ENCODE measurements at regions not wholly inside any gene's neighbourhood (a gene's known extent, or its start where the extent isn't known, plus 50 kb on each side); places are given as distances from the start of the nearest gene placed in this dataset.

- no TSS peak for BruUV-seq (replicated peaks)
- intact Hi-C loops (cut with micrococcal nuclease) = no loop called here
- ChIA-PET CTCF (interaction anchor here (11.7 kb wide), 1 partner anchor 16 kb away, joined by 142 read pairs; no protein-coding TSS in a partner anchor), POLR2A (no interaction called here)
- no peak overlapping the region for H3K4me3 ChIP-seq (replicated peaks in 1 of 3; ENCODE audit: insufficient read depth in 1 of 3, low read depth in 1 of 3, low read length in 3 of 3)
- dilution Hi-C loops (cut with MboI; ENCODE audit: extremely low pct_ligation_motif_present, low sequenced_read_pairs) = no loop called here
- DNase-seq (ENCODE audit: low read depth, low spot score) (no peak), FAIRE-seq (no peak)
- H3K36me3 ChIP-seq (ENCODE audit: control insufficient read depth in 2 of 2, extremely low read depth in 1 of 2, insufficient read depth in 2 of 2, low read length in 2 of 2) = no peaks in the 10 kb centered on the region
- no peaks in the 10 kb centered on the region for H3K79me2 ChIP-seq (ENCODE audit: control insufficient read depth, insufficient read depth, low read length)
- no peaks in the 10 kb centered on the region for H3K9me3 ChIP-seq (replicated peaks; ENCODE audit: control insufficient read depth, insufficient read depth, low read length)
- H3K27me3 ChIP-seq (ENCODE audit: control insufficient read depth in 2 of 2, insufficient read depth in 2 of 2, low read length in 2 of 2) = peaks cover 0 to 5% of the 10 kb centered on the region in 2 experiments
- H3K9ac ChIP-seq (replicated peaks; ENCODE audit: extremely low read depth, insufficient read depth, low read length) = no peak overlapping the region
- no peak overlapping the region for H2AFZ ChIP-seq (ENCODE audit: low read depth, low read length)
- H3K9me1 ChIP-seq (replicated peaks; ENCODE audit: control insufficient read depth, extremely low read depth, insufficient read depth, low read length) = no peaks in the 10 kb centered on the region
- H3K4me1 ChIP-seq (ENCODE audit: control insufficient read depth, extremely low read depth, insufficient read depth, low read length) = peaks cover 6% of the 10 kb centered on the region
- H3K4me2 ChIP-seq (ENCODE audit: insufficient read depth, low read length) = no peak overlapping the region
- no peak overlapping the region for H3K27ac ChIP-seq (ENCODE audit: insufficient read depth, low read depth, low read length)
- no peaks in the 10 kb centered on the region for H4K20me1 ChIP-seq (replicated peaks; ENCODE audit: control insufficient read depth, extremely low read depth, insufficient read depth, low read length)
- TF ChIP-seq MYC (IDR thresholded peaks at IDR 0.05; ENCODE audit: low read depth, low read length) (no peak), EZH2 (IDR thresholded peaks at IDR 0.05; ENCODE audit: borderline replicate concordance, low read depth, low read length, severe bottlenecking) (no peak), GATA2 (IDR thresholded peaks at IDR 0.05; ENCODE audit: insufficient read depth, insufficient read length, low read depth, low read length) (no peak), POLR2A (IDR thresholded peaks at IDR 0.05; ENCODE audit: low read depth, low read length) (no peak), JUN (IDR thresholded peaks at IDR 0.05; ENCODE audit: borderline replicate concordance, insufficient read depth, insufficient read length, low read depth) (no peak), FOS (IDR thresholded peaks at IDR 0.05; ENCODE audit: borderline replicate concordance, insufficient read depth, low read length) (no peak), POLR2AphosphoS5 (IDR thresholded peaks at IDR 0.05; ENCODE audit: insufficient read depth, low read depth, low read length) (no peak)
- TF ChIP-seq, protein P1, sequence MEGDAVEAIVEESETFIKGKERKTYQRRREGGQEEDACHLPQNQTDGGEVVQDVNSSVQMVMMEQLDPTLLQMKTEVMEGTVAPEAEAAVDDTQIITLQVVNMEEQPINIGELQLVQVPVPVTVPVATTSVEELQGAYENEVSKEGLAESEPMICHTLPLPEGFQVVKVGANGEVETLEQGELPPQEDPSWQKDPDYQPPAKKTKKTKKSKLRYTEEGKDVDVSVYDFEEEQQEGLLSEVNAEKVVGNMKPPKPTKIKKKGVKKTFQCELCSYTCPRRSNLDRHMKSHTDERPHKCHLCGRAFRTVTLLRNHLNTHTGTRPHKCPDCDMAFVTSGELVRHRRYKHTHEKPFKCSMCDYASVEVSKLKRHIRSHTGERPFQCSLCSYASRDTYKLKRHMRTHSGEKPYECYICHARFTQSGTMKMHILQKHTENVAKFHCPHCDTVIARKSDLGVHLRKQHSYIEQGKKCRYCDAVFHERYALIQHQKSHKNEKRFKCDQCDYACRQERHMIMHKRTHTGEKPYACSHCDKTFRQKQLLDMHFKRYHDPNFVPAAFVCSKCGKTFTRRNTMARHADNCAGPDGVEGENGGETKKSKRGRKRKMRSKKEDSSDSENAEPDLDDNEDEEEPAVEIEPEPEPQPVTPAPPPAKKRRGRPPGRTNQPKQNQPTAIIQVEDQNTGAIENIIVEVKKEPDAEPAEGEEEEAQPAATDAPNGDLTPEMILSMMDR (IDR thresholded peaks at IDR 0.05; ENCODE audit: extremely low read depth in 1 of 2, insufficient read depth in 1 of 2, low read depth in 1 of 2, low read length in 2 of 2) = no peak
- TF ChIP-seq, protein P2, sequence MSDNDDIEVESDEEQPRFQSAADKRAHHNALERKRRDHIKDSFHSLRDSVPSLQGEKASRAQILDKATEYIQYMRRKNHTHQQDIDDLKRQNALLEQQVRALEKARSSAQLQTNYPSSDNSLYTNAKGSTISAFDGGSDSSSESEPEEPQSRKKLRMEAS (IDR thresholded peaks at IDR 0.05; ENCODE audit: insufficient read depth, insufficient read length) = no peak
These were observed 202.6 kb downstream of the RBFOX3 start for GRCh38 chr17:79408251-79408650.
